Testis (tissue), 2 donors: ENCODE measurements at regions not wholly inside any gene's neighbourhood (a gene's known extent, or its start where the extent isn't known, plus 50 kb on each side); places are given as distances from the start of the nearest gene placed in this dataset.

Source experiments
- POLR2A ChIP-seq: fragments of 450-650 bp; IDR thresholded peaks from one replicate; pipeline ENCODE4 v1.6.1; 2017; ENCODE audit warnings: antibody characterized with exemption, mild to moderate bottlenecking, moderate library complexity
- TF ChIP-seq, protein P1 (sequence below), 3 experiments: fragments of 450-650 bp in 2 of 3; fragments of 200-600 bp in 1 of 3; sonication (generic) in 1 of 3; IDR thresholded peaks; one replicate each; pipeline ENCODE4 v1.5.1; 2016 to 2019; ENCODE audit warnings: antibody characterized with exemption in 3 of 3, mild to moderate bottlenecking in 2 of 3, moderate library complexity in 1 of 3

DNA sequence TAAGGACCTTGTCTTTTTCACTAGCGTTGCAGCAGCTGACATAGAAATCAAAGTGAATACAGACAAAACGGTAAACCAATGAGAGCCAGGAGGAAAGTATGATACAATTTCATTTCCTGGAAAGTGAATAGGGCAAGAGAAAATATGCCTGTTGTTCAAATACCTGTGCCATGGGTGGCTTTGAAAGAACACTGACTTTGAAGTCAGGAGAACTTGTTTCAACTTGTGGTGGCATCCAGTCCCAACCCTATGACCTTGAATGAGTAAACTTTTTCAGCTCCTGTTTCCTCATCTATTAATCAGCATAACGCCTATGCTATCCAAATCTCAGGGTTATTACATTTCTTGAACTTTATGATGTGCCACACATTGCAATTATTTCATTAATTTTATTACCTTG lies 173.7 kb upstream of the HS3ST3A1 start:
- no peak for TF ChIP-seq POLR2A
- TF ChIP-seq, protein P1, sequence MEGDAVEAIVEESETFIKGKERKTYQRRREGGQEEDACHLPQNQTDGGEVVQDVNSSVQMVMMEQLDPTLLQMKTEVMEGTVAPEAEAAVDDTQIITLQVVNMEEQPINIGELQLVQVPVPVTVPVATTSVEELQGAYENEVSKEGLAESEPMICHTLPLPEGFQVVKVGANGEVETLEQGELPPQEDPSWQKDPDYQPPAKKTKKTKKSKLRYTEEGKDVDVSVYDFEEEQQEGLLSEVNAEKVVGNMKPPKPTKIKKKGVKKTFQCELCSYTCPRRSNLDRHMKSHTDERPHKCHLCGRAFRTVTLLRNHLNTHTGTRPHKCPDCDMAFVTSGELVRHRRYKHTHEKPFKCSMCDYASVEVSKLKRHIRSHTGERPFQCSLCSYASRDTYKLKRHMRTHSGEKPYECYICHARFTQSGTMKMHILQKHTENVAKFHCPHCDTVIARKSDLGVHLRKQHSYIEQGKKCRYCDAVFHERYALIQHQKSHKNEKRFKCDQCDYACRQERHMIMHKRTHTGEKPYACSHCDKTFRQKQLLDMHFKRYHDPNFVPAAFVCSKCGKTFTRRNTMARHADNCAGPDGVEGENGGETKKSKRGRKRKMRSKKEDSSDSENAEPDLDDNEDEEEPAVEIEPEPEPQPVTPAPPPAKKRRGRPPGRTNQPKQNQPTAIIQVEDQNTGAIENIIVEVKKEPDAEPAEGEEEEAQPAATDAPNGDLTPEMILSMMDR (IDR thresholded peaks at IDR 0.05): no peak
